K562 (cell line): ENCODE measurements at regions not wholly inside any gene's neighbourhood (a gene's known extent, or its start where the extent isn't known, plus 50 kb on each side); places are given as distances from the start of the nearest gene placed in this dataset.

Experiments used
- TFAM ChIP-seq: fragments of 250-450 bp; sonication (Bioruptor Pico); conservative IDR thresholded peaks from 2 replicates; pipeline ENCODE4 v1.5.0; 2021; ENCODE audit warnings: mild to moderate bottlenecking, moderate library complexity
- YBX1 ChIP-seq: fragments of 450-650 bp; IDR thresholded peaks from 2 replicates; pipeline ENCODE4 v1.7.1; 2016; ENCODE audit warnings: mild to moderate bottlenecking
- ZNF197 ChIP-seq: fragments of 200-800 bp; sonication (Bioruptor generic); IDR thresholded peaks from 2 replicates; pipeline ENCODE4 v1.6.1; 2016; ENCODE audit warnings: low read depth, missing genetic modification characterization, missing compliant biosample characterization
- ZNF507 ChIP-seq: conservative IDR thresholded peaks from 2 replicates; pipeline ENCODE4 v1.6.1; 2017; ENCODE audit warnings: missing genetic modification characterization, missing compliant biosample characterization
- TF ChIP-seq, protein P1 (sequence below): fragments of 450-650 bp; IDR thresholded peaks from 2 replicates; pipeline ENCODE4 v1.6.1; 2016; ENCODE audit warnings: mild to moderate bottlenecking
- TF ChIP-seq, protein P2 (sequence below): fragments of 200-800 bp; sonication (Bioruptor generic); IDR thresholded peaks from 2 replicates; pipeline ENCODE4 v1.6.1; 2017; ENCODE audit warnings: missing genetic modification characterization, missing compliant biosample characterization
- TF ChIP-seq, protein P3 (sequence below): fragments of 250-450 bp; sonication (Bioruptor Pico); IDR thresholded peaks from 2 replicates; pipeline ENCODE4 v1.8.0; 2021; ENCODE audit warnings: mild to moderate bottlenecking, moderate library complexity

DNA sequence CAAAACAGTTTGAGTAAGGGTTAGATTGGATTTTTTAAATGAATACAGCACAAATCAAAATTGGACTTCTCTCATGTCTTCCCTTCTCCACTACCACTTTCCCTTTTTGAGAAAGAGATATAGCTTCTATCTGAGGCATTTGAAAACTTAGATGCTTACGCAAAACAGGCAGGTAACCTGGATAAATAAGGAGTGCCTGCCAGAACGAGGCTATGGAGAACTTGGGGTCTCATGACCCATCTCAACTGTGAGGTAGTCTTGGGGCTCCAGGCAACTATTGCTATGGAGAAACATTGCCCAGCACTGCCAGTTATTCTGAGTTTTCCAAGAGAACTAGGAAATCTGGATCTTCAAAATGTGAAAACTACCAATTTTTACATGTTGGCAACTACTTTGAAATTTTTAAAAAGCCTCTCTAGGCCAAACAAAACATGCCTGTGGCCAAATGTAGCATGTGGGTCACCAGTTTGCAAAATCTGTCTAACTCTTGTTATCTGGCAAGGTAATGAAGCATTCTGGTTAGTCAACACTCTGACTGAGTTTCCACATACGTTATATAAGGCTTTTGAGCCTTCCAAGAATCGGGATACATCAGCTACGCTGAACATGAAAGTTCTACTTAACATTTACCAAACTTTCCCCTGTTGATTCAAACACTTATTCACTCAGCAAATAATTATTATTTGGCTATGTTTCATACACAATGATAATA, 752.7 kb downstream of the KCNA4 start (continued):
- TF ChIP-seq, protein P1, sequence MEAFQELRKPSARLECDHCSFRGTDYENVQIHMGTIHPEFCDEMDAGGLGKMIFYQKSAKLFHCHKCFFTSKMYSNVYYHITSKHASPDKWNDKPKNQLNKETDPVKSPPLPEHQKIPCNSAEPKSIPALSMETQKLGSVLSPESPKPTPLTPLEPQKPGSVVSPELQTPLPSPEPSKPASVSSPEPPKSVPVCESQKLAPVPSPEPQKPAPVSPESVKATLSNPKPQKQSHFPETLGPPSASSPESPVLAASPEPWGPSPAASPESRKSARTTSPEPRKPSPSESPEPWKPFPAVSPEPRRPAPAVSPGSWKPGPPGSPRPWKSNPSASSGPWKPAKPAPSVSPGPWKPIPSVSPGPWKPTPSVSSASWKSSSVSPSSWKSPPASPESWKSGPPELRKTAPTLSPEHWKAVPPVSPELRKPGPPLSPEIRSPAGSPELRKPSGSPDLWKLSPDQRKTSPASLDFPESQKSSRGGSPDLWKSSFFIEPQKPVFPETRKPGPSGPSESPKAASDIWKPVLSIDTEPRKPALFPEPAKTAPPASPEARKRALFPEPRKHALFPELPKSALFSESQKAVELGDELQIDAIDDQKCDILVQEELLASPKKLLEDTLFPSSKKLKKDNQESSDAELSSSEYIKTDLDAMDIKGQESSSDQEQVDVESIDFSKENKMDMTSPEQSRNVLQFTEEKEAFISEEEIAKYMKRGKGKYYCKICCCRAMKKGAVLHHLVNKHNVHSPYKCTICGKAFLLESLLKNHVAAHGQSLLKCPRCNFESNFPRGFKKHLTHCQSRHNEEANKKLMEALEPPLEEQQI: no peak
- TF ChIP-seq TFAM: no peak
- TF ChIP-seq ZNF507 (tag): no peak
- no peak for TF ChIP-seq YBX1
- TF ChIP-seq ZNF197 (CRISPR knock-in tag): no peak
- TF ChIP-seq, protein P2, sequence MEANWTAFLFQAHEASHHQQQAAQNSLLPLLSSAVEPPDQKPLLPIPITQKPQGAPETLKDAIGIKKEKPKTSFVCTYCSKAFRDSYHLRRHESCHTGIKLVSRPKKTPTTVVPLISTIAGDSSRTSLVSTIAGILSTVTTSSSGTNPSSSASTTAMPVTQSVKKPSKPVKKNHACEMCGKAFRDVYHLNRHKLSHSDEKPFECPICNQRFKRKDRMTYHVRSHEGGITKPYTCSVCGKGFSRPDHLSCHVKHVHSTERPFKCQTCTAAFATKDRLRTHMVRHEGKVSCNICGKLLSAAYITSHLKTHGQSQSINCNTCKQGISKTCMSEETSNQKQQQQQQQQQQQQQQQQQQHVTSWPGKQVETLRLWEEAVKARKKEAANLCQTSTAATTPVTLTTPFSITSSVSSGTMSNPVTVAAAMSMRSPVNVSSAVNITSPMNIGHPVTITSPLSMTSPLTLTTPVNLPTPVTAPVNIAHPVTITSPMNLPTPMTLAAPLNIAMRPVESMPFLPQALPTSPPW (CRISPR knock-in tag): no peak
- TF ChIP-seq, protein P3, sequence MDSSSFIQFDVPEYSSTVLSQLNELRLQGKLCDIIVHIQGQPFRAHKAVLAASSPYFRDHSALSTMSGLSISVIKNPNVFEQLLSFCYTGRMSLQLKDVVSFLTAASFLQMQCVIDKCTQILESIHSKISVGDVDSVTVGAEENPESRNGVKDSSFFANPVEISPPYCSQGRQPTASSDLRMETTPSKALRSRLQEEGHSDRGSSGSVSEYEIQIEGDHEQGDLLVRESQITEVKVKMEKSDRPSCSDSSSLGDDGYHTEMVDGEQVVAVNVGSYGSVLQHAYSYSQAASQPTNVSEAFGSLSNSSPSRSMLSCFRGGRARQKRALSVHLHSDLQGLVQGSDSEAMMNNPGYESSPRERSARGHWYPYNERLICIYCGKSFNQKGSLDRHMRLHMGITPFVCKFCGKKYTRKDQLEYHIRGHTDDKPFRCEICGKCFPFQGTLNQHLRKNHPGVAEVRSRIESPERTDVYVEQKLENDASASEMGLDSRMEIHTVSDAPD (CRISPR knock-in tag): no peak
